NT2/D1 (cell line): ENCODE measurements at regions not wholly inside any gene's neighbourhood (a gene's known extent, or its start where the extent isn't known, plus 50 kb on each side); places are given as distances from the start of the nearest gene placed in this dataset.

Experiments
- SUZ12 ChIP-seq: IDR thresholded peaks from 2 replicates; pipeline ENCODE4 v1.6.1; 2011; ENCODE audit not compliant: insufficient read length, insufficient read depth; ENCODE audit errors: extremely low read depth
- YY1 ChIP-seq: IDR thresholded peaks from 2 replicates; pipeline ENCODE4 v1.6.1; 2011; ENCODE audit not compliant: insufficient read length, insufficient read depth
- ZNF274 ChIP-seq: IDR thresholded peaks from 2 replicates; pipeline ENCODE4 v1.6.1; 2011; ENCODE audit warnings: mild to moderate bottlenecking, low read depth, low read length

DNA sequence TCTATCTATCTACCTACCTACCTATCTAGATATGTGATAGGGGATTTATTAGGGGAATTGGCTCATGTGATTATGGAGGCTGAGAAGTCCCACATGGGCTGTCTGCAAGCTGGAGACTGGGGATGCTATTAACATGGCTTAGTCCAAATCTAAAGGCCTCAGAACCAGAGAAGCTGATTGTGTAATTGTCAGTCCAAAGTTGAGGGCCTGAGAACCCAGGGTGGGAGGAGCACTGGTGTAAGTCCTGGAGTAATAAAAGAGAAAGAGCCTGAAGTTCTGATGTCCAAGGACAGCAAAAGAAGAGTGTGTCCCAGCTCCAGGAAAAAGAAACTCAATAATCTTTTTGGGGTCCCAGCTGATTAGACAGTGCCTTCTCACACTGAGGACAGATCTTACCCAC is 98.5 kb upstream of the SEL1L start:
- TF ChIP-seq YY1 (no peak), SUZ12 (no peak), ZNF274 (no peak)
